ENCODE measurements at regions not wholly inside any gene's neighbourhood (a gene's known extent, or its start where the extent isn't known, plus 50 kb on each side); places are given as distances from the start of the nearest gene placed in this dataset.

DNA sequence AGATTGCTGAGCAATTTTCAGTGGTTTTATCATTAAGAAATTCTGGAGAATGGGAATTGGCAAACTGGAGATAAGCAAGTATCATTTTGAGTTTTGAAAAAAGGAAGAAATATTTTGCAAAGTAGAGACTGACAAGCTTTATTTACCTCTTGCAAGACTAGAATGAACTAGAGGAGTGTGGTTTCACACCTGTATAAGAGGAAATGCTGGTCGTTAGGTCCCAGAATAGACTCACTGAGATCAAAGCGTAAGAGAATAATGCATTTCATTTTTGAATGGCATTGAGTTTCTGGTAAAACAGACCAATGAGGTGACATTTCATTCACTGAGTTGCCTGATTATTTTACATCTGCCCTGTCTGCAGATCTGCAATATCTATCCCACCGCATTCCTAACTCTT lies 308.1 kb downstream of the ADGRL2 start:
- Histone ChIP-seq H3K27me3 (ENCODE audit: control insufficient read depth in 1 of 2, insufficient read depth in 2 of 2, low read length in 2 of 2) (no peaks in the 10 kb centered on the region), H3K4me3 (ENCODE audit: low read depth in 1 of 2, low read length in 2 of 2) (no peak overlapping the region), H3K36me3 (ENCODE audit: control insufficient read depth in 2 of 2, insufficient read depth in 2 of 2, low read length in 1 of 2) (no peaks in the 10 kb centered on the region), H3K9me3 (ENCODE audit: control insufficient read depth in 2 of 2, insufficient read depth in 1 of 2, low read depth in 1 of 2, low read length in 1 of 2) (no peaks in the 10 kb centered on the region), H3K27ac (ENCODE audit: low read depth in 2 of 2, low read length in 1 of 2) (no peak overlapping the region), H3K4me1 (ENCODE audit: control insufficient read depth in 2 of 2, insufficient read depth in 2 of 2, low read length in 1 of 2) (no peaks in the 10 kb centered on the region)
- 53 to 61% methylated on average over 3 of the region's 3 CpGs for WGBS, 2 donors

DNA sequence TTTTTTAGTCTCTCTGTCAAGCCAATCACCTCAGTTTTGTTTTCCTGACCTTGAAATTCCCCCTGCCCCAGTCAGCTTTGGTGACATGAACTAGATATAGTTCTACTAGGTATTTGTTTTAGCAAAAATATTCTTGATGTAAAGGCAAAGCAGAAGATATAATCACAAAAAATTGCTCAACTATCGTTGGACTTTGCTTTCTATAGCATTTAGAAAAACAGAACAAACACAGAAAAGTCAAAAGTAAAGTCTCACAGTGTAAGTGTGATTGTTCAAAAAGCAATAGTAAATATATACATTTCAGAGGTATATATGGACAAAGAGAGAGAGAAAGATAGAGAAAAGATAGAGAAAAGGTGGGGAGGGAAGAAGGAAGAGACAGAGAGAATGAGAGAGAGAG lies 305.9 kb downstream of the ADGRL2 start:
- Histone ChIP-seq H3K27me3 (ENCODE audit: control insufficient read depth in 1 of 2, insufficient read depth in 2 of 2, low read length in 2 of 2) (no peaks in the 10 kb centered on the region), H3K4me1 (ENCODE audit: control insufficient read depth in 2 of 2, insufficient read depth in 2 of 2, low read length in 1 of 2) (no peaks in the 10 kb centered on the region), H3K9me3 (ENCODE audit: control insufficient read depth in 2 of 2, insufficient read depth in 1 of 2, low read depth in 1 of 2, low read length in 1 of 2) (no peaks in the 10 kb centered on the region), H3K36me3 (ENCODE audit: control insufficient read depth in 2 of 2, insufficient read depth in 2 of 2, low read length in 1 of 2) (no peaks in the 10 kb centered on the region), H3K27ac (ENCODE audit: low read depth in 2 of 2, low read length in 1 of 2) (no peak overlapping the region), H3K4me3 (ENCODE audit: low read depth in 1 of 2, low read length in 2 of 2) (no peak overlapping the region)
- 51 to 61% methylated on average over 1 of the region's 1 CpG for WGBS, 2 donors

DNA sequence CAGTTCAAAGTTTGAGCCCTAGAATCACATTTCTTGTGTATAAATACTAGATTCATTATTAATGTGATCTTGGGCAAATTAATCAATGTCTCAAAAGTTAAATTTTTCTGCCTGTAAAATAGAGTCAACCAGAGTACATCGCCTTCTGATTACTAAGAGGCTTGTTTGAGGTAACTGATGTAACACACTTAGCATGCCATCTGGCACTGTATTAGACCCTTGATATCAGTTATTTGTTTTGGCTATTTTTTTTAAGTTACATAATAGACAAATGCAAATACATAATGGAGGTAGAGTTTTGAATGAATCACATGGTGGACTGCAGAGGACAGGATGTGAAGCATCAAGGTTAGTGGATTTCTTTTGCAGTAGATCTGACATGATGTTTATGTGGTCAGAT lies 298.4 kb downstream of the ADGRL2 start:
- H3K4me1 ChIP-seq (ENCODE audit: control insufficient read depth in 2 of 2, insufficient read depth in 2 of 2, low read length in 1 of 2): no peaks in the 10 kb centered on the region
- 89 to 95% methylated on average over 1 of the region's 1 CpG for WGBS, 2 donors
- no peak overlapping the region for H3K27ac ChIP-seq (ENCODE audit: low read depth in 2 of 2, low read length in 1 of 2)
- no peak overlapping the region for H3K4me3 ChIP-seq (ENCODE audit: low read depth in 1 of 2, low read length in 2 of 2)
- no peaks in the 10 kb centered on the region for H3K36me3 ChIP-seq (ENCODE audit: control insufficient read depth in 2 of 2, insufficient read depth in 2 of 2, low read length in 1 of 2)
- no peaks in the 10 kb centered on the region for H3K27me3 ChIP-seq (ENCODE audit: control insufficient read depth in 1 of 2, insufficient read depth in 2 of 2, low read length in 2 of 2)
- no peaks in the 10 kb centered on the region for H3K9me3 ChIP-seq (ENCODE audit: control insufficient read depth in 2 of 2, insufficient read depth in 1 of 2, low read depth in 1 of 2, low read length in 1 of 2)

DNA sequence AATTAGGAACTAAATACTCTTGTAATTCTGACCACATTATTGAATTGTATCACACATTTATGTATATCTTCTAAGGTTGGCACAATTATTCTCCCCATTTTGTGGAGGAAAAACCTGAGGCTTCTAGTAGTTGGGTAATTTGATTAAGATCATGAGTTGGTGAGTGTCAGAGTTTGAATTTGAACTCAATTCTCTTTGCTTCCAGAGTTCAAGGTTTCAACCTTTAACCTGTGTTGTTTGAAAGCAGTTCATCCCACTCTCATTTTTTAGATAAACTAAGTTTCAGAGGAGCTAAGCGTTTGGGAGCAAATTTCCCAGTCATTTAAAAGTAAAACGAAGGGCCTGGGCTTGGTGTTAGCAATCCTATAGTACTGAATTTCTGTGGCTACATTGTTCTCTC lies 293.4 kb downstream of the ADGRL2 start:
- no peaks in the 10 kb centered on the region for H3K27me3 ChIP-seq (ENCODE audit: control insufficient read depth in 1 of 2, insufficient read depth in 2 of 2, low read length in 2 of 2)
- no peaks in the 10 kb centered on the region for H3K9me3 ChIP-seq (ENCODE audit: control insufficient read depth in 2 of 2, insufficient read depth in 1 of 2, low read depth in 1 of 2, low read length in 1 of 2)
- no peak overlapping the region for H3K4me3 ChIP-seq (ENCODE audit: low read depth in 1 of 2, low read length in 2 of 2)
- no peak overlapping the region for H3K27ac ChIP-seq (ENCODE audit: low read depth in 2 of 2, low read length in 1 of 2)
- H3K36me3 ChIP-seq (ENCODE audit: control insufficient read depth in 2 of 2, insufficient read depth in 2 of 2, low read length in 1 of 2): no peaks in the 10 kb centered on the region
- 85 to 91% methylated on average over 2 of the region's 2 CpGs for WGBS, 2 donors
- no peaks in the 10 kb centered on the region for H3K4me1 ChIP-seq (ENCODE audit: control insufficient read depth in 2 of 2, insufficient read depth in 2 of 2, low read length in 1 of 2)

DNA sequence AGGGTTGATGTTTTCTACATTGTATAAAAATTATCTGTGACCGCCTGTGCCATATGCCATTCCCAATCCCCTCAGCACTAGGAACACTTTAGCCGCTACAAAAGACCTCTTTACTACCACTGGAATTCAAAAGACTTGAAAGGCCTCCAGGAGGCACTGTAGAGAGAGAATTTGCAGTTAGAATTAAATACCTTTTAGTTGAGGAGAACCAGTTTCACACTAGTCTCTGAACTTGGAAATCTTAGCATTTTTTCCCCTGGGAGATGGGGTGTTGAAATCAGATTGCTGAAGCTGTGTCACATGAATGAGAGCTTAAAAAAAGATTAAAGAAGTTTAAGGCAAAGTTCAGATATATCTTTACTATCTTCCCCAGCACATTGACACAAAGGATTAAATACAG lies 291.0 kb downstream of the ADGRL2 start:
- 90 to 95% methylated on average over 2 of the region's 2 CpGs for WGBS, 2 donors
- Histone ChIP-seq H3K27ac (ENCODE audit: low read depth in 2 of 2, low read length in 1 of 2) (no peak overlapping the region), H3K9me3 (ENCODE audit: control insufficient read depth in 2 of 2, insufficient read depth in 1 of 2, low read depth in 1 of 2, low read length in 1 of 2) (no peaks in the 10 kb centered on the region), H3K36me3 (ENCODE audit: control insufficient read depth in 2 of 2, insufficient read depth in 2 of 2, low read length in 1 of 2) (no peaks in the 10 kb centered on the region), H3K27me3 (ENCODE audit: control insufficient read depth in 1 of 2, insufficient read depth in 2 of 2, low read length in 2 of 2) (no peaks in the 10 kb centered on the region), H3K4me1 (ENCODE audit: control insufficient read depth in 2 of 2, insufficient read depth in 2 of 2, low read length in 1 of 2) (no peaks in the 10 kb centered on the region), H3K4me3 (ENCODE audit: low read depth in 1 of 2, low read length in 2 of 2) (no peak overlapping the region)

DNA sequence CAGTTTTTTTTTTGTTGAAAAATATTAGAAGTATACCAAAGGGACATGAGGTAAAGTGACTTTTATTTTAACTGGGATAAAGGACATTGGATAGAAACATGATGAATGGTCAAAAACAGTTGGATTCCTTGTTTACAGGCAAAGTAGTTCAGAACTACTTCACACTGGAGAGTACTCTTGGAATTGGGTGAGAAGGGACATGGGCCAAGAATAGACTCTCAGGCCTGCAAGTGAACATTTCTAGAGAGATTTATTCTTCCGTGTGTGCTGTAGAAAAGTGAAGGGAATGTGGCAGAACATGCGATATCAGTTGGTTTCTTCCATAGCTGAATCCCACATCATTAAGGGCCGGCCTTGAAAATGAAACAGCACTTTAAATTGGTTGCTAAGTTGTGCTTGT lies 290.5 kb downstream of the ADGRL2 start:
- Histone ChIP-seq H3K9me3 (ENCODE audit: control insufficient read depth in 2 of 2, insufficient read depth in 1 of 2, low read depth in 1 of 2, low read length in 1 of 2) (no peaks in the 10 kb centered on the region), H3K27me3 (ENCODE audit: control insufficient read depth in 1 of 2, insufficient read depth in 2 of 2, low read length in 2 of 2) (no peaks in the 10 kb centered on the region), H3K4me3 (ENCODE audit: low read depth in 1 of 2, low read length in 2 of 2) (no peak overlapping the region), H3K4me1 (ENCODE audit: control insufficient read depth in 2 of 2, insufficient read depth in 2 of 2, low read length in 1 of 2) (no peaks in the 10 kb centered on the region), H3K27ac (ENCODE audit: low read depth in 2 of 2, low read length in 1 of 2) (no peak overlapping the region), H3K36me3 (ENCODE audit: control insufficient read depth in 2 of 2, insufficient read depth in 2 of 2, low read length in 1 of 2) (no peaks in the 10 kb centered on the region)
- WGBS, 2 donors: 89 to 91% methylated on average over 3 of the region's 3 CpGs

DNA sequence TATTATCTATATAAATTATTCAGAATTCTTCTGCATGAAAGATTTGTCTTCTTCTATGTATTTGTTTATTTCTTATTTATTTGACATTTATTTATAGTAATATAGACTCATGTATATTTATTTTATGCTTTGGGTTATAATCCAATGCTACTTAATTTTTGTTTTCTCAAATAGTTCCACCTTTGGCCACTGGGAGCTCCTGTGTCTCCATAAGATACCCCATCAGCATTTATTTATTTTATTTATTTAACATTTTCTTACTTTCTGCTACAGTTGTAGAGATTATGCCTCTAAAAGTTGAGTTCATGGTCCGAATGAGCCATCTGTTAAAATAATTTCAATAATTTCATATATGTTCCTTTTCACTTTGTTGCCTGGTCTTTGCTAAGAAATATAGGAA lies 289.4 kb downstream of the ADGRL2 start:
- no peak overlapping the region for H3K27ac ChIP-seq (ENCODE audit: low read depth in 2 of 2, low read length in 1 of 2)
- H3K4me1 ChIP-seq (ENCODE audit: control insufficient read depth in 2 of 2, insufficient read depth in 2 of 2, low read length in 1 of 2): no peaks in the 10 kb centered on the region
- H3K9me3 ChIP-seq (ENCODE audit: control insufficient read depth in 2 of 2, insufficient read depth in 1 of 2, low read depth in 1 of 2, low read length in 1 of 2): no peaks in the 10 kb centered on the region
- WGBS, 2 donors: 84 to 90% methylated on average over 1 of the region's 1 CpG
- no peaks in the 10 kb centered on the region for H3K36me3 ChIP-seq (ENCODE audit: control insufficient read depth in 2 of 2, insufficient read depth in 2 of 2, low read length in 1 of 2)
- no peaks in the 10 kb centered on the region for H3K27me3 ChIP-seq (ENCODE audit: control insufficient read depth in 1 of 2, insufficient read depth in 2 of 2, low read length in 2 of 2)
- H3K4me3 ChIP-seq (ENCODE audit: low read depth in 1 of 2, low read length in 2 of 2): no peak overlapping the region

DNA sequence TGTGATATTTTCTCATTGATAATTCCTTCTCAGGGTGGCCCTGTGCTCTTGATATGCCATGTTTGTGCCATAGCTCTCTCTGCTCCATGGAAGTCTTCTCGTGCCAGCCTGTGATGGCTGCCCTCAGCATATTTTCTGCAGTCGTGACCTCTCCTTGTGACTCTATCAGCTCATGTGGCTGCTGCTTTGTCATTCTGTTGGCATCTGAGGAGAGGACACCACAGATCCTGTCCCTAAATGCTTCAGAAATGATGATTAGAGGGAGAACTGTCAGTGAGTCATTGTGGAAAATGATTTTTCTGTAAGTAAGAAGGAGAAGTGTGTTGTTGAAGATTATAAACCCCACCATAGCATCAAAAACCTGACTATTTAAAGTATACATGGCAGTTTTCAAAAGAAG lies 286.0 kb downstream of the ADGRL2 start:
- no peaks in the 10 kb centered on the region for H3K4me1 ChIP-seq (ENCODE audit: control insufficient read depth in 2 of 2, insufficient read depth in 2 of 2, low read length in 1 of 2)
- H3K4me3 ChIP-seq (ENCODE audit: low read depth in 1 of 2, low read length in 2 of 2): no peak overlapping the region
- H3K27ac ChIP-seq (ENCODE audit: low read depth in 2 of 2, low read length in 1 of 2): no peak overlapping the region
- H3K9me3 ChIP-seq (ENCODE audit: control insufficient read depth in 2 of 2, insufficient read depth in 1 of 2, low read depth in 1 of 2, low read length in 1 of 2): no peaks in the 10 kb centered on the region
- WGBS, 2 donors: 45 to 47% methylated on average over 2 of the region's 2 CpGs
- H3K36me3 ChIP-seq (ENCODE audit: control insufficient read depth in 2 of 2, insufficient read depth in 2 of 2, low read length in 1 of 2): no peaks in the 10 kb centered on the region
- H3K27me3 ChIP-seq (ENCODE audit: control insufficient read depth in 1 of 2, insufficient read depth in 2 of 2, low read length in 2 of 2): no peaks in the 10 kb centered on the region

DNA sequence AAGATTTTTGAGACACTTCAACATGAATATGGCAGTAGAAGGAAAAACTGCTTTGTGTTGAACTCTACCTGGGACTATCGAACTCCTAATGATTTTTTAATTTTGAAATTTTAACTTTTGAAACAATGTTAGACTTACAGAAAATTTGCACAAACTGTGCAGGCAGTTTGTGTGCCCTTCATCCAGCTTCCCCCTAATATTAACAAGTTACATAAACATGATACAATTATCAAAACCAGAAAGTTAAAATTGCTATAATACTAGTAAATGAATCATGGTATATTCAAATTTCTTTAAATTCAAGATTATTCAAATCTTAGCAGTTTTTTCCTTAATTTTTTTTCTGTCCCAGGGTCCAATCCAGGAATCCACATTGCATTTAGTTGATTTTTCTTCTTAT lies 278.9 kb downstream of the ADGRL2 start:
- H3K9me3 ChIP-seq (ENCODE audit: control insufficient read depth in 2 of 2, insufficient read depth in 1 of 2, low read depth in 1 of 2, low read length in 1 of 2): no peaks in the 10 kb centered on the region
- WGBS, 2 donors: 87 to 97% methylated on average over 1 of the region's 1 CpG

DNA sequence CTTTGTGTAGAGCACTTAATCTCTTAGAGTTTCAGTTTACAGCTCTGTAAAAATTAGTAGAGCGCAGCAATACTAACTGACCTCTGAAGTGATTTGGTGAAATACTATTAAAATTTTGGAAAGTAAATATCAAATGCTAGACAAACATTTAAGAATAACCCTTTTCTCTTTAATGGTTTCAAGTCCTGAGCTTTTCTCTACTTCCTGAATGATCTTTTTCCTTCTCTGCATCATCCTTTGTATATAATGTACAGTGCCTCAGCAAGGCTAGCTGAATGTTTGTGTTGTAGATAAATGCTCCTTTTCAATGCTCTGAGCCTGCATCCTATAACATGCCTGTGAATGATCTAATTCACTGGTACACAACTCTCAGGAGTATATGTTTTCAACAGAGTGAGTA lies 272.9 kb downstream of the ADGRL2 start:
- no peak overlapping the region for H3K4me3 ChIP-seq (ENCODE audit: low read depth in 1 of 2, low read length in 2 of 2)
- H3K36me3 ChIP-seq (ENCODE audit: control insufficient read depth in 2 of 2, insufficient read depth in 2 of 2, low read length in 1 of 2): no peaks in the 10 kb centered on the region
- 94% methylated on average over 1 of the region's 1 CpG for WGBS, 2 donors
- no peaks in the 10 kb centered on the region for H3K9me3 ChIP-seq (ENCODE audit: control insufficient read depth in 2 of 2, insufficient read depth in 1 of 2, low read depth in 1 of 2, low read length in 1 of 2)
- H3K4me1 ChIP-seq (ENCODE audit: control insufficient read depth in 2 of 2, insufficient read depth in 2 of 2, low read length in 1 of 2): no peaks in the 10 kb centered on the region
- H3K27ac ChIP-seq (ENCODE audit: low read depth in 2 of 2, low read length in 1 of 2): no peak overlapping the region
- H3K27me3 ChIP-seq (ENCODE audit: control insufficient read depth in 1 of 2, insufficient read depth in 2 of 2, low read length in 2 of 2): no peaks in the 10 kb centered on the region

More for the DNA sequence above, 278.9 kb downstream of the ADGRL2 start:
- Histone ChIP-seq H3K4me3 (ENCODE audit: low read depth in 1 of 2, low read length in 2 of 2) (no peak overlapping the region), H3K4me1 (ENCODE audit: control insufficient read depth in 2 of 2, insufficient read depth in 2 of 2, low read length in 1 of 2) (no peaks in the 10 kb centered on the region), H3K36me3 (ENCODE audit: control insufficient read depth in 2 of 2, insufficient read depth in 2 of 2, low read length in 1 of 2) (no peaks in the 10 kb centered on the region), H3K27ac (ENCODE audit: low read depth in 2 of 2, low read length in 1 of 2) (no peak overlapping the region), H3K27me3 (ENCODE audit: control insufficient read depth in 1 of 2, insufficient read depth in 2 of 2, low read length in 2 of 2) (no peaks in the 10 kb centered on the region)

All from esophagus (tissue), 2 donors.